ENCODE measurements at regions not wholly inside any gene's neighbourhood (a gene's known extent, or its start where the extent isn't known, plus 50 kb on each side); places are given as distances from the start of the nearest gene placed in this dataset.

DNA sequence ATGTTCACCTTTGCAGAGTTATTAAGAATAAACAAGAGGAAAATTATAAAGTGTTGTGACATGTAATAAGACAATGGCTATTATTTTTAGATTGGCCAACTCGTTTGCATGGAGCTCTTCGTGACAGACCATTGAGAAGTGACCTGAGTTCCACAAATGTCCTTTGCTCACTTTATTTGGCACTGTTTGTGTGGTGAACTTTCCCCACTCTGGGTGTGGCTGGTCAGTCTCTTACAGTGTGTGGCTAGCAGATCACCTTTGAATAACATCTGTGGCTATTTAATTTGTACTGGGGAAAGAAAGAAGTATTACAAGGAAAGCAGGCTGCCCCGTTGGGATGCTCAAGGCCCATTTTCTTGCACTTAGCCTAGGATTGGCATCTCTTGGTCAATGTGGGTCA, 274.1 kb upstream of the WWC1 start:
- no peak for DNase-seq (ENCODE audit: low spot score)

- no peak for DNase-seq (ENCODE audit: low spot score)
Observed at GRCh38 chr5:168019143-168019542, 272.3 kb upstream of the WWC1 start.

GRCh38 chr5:168020542-168021294, 270.7 kb upstream of the WWC1 start:
- DNase-seq (ENCODE audit: low spot score): peak; percentile 7

DNA sequence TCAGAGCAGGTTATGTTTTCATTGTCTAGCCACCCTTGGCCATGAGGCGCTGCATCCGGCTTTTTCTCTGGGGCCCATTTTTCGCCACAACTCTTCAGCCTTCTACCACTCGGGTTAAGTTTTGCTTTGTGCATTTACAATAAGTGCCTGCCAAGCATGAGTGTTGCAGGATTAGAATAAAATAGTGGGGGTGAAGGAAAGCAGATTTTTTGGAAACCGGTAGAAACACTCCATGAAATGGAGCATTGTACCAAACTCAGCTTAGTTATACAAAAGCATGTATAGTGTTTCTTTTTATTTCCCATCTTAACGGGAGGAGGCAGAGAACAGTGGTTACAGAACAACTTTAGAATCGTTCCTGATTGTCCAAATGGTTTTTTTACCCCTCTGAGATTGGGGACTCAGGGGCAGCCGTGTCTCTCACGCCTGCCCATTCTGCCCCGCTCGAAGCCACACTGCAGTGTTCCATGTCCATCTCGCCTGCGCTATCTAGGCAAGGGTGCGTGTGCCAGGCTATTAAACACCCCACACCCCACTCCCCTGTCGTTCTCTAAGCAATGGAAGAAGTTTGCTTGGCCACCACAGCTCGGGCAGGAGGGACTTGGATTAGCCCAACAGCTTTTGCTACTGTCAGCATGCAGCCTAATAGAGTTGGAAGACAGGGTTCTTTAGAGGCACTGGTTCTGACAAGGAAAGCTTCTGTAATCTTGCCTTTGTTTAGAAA, 268.8 kb upstream of the WWC1 start:
- no peak for DNase-seq (ENCODE audit: low spot score)

DNA sequence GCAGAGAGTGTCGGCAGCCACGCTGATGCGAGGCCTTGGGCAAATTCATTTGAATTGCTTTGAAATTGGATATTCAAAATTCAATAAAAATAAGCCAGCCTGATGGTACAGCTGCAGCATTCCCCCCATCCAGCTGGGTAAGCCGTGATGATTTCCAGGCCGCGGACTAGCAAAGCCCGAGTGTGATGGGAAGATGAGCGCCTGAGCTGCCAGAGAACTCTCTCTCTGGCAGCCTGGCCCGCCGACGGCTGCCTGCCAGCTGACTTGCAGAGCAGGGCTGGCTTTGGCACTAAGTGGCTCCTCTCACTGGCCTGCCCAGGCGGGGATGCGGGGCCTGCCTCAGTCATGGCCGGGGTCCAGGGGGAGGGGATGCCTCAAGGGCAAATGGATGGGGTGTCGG, 268.3 kb upstream of the WWC1 start:
- DNase-seq (ENCODE audit: low spot score): no peak

DNA sequence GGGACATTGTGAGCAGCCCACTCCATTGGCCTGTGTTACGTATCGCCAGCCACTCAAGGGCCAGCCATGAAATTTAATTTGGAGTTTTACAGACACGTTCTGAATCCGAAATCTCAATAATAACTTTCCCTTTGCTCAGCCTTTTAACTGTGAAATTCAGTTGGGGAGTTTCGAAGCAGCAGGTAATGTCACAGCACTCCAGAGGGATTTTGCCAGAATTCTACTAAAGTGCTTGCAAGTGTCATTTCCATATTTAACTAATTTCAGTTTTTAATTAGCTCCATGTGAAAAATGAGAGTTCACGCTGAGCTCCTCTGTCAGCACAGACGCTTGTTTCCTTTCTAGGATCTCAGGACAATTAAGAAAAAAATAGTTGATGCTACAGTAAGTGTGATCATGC, 267.1 kb upstream of the WWC1 start:
- DNase-seq (ENCODE audit: low spot score): no peak

DNA sequence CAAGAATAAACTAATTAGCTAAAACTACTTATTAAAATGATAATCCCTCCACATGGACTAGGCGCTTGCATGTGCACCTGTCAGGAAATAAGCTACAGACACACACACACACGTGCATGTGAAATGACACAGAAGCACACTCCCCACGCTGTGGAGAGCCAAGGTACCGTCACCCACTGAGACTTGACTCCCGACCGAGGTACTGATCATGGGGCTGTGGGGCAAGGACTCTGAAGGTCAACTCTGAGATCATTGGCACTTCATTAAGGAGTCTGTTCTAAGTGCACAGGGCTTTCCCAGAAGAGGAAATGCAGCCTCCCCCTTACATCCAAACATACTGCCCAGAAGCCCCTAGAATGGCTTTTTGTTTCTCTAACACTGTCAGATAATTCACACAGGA, 264.4 kb upstream of the WWC1 start:
- no peak for DNase-seq (ENCODE audit: low spot score)

- no peak for DNase-seq (ENCODE audit: low spot score)
Observed at GRCh38 chr5:168030912-168031311, 260.5 kb upstream of the WWC1 start.

DNA sequence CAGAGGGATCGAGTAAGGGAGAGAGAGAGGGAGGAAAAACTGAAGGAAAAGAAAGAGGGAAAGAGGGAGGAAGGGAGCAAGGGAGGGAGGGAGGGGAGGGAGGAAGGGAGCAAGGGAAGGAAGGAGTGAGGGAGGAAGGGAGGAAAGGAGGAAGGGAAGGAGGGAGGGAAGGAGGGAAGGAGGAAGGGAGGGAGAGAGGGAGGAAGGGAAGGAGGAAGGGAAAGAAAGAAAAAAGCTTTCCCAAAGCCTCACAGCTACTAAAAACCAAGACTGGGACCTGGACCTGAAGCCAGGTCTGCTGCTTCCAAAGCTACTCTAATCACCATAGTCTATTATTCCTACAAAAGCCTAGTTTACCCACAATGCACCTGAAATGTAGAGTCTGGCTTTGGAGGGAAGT, 259.8 kb upstream of the WWC1 start:
- DNase-seq (ENCODE audit: low spot score): no peak

GRCh38 chr5:168039039-168039438, 252.4 kb upstream of the WWC1 start:
- DNase-seq (ENCODE audit: low spot score): no peak

DNA sequence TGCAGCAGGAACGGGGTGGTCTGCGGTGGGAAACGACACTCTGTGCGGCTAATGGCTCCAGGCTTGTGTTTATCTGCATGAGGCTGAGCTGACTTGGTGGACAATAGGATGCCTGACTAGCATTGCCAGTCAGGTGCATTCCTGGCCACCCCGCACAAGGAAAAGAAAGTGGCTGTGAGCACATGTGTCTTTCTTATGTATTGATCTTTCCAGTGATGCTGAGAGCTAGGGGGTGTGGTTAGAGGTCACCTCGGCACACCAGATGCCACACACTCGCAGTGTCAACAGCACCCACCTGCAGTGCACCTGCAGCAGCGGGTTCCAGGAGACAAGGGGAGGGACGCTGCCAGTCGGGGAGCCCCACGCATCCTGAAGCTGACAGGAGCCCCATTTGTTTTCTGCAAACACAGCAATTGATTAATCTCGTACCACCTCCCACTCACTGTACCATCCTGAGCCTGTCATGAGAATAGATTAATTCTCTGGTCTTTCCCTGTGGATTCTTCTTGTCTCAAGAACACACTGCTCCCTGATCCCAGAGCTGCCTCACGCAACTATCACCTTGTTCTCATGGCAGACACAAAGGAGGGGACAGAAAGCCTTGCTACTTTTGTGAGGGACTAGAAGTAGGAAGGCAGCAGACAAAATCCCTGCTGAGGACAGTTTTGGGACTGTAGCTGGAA, 251.7 kb upstream of the WWC1 start:
- no peak for DNase-seq (ENCODE audit: low spot score)

DNA sequence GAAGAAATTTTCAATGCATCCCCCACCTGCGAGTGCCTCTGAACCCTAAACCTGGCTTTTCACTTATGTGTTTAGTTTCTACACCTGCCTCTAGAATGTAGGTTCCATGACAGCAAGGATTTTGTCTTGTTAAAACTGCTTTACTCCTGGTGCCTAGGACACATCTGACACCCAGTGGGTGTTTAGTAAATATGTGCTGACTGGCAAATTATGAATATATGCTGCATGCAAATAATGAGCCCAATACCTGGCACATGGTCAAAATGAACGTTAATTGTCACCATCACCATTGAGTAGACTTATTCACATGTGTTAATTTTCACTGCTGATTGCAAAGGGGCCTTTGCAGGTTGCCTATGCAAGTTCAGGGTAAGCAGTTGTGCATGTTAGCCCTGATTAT, 249.9 kb upstream of the WWC1 start:
- DNase-seq (ENCODE audit: low spot score): no peak

- no peak for DNase-seq (ENCODE audit: low spot score)
Observed at GRCh38 chr5:168042284-168043068, 249.0 kb upstream of the WWC1 start.

- DNase-seq (ENCODE audit: low spot score): no peak
Observed at GRCh38 chr5:168046163-168046562, 245.3 kb upstream of the WWC1 start.

GRCh38 chr5:168047043-168047668, 244.3 kb upstream of the WWC1 start:
- DNase-seq (ENCODE audit: low spot score): no peak

GRCh38 chr5:168047669-168048111, 243.8 kb upstream of the WWC1 start:
- DNase-seq (ENCODE audit: low spot score): no peak

DNA sequence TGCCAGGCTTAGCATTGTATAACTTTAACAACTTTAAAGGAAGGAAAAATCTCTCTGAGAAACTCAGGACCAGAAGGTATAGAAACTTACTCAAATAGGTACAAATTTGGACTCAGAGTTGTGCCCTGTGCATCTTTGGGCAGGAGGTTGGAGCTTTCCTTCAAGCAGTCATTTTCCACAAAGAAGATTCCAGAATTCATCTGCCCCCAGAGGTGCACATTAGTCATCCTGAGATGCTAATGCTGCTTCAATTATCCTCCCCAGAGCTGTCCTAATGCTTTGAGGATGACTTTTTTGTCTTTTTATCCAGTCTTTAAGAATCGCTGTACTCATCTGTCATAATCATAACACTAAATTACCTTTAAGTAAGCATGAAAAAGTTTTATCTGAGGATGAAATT, 243.0 kb upstream of the WWC1 start:
- no peak for DNase-seq (ENCODE audit: low spot score)

DNA sequence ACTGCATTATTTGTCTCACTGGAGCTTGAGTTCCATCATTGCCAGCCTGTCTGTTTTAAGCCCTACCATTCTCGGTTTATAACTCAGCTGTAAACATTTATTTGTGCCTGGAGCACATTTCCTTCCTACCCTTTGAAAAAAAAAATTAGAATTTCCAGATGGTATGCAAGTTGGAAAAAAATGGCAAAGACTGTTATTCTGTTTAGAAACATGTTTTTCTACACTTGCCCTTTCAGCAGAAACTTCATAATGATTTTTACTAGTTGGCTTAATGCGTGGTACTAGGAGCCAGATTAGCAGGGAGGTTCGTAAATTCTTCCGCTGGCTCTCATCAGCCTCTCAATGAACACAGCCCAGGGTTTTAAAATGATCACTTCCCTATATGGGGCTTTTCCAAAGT, 238.8 kb upstream of the WWC1 start:
- DNase-seq (ENCODE audit: low spot score): no peak

GRCh38 chr5:168054091-168054490, 237.4 kb upstream of the WWC1 start:
- no peak for DNase-seq (ENCODE audit: low spot score)

DNA sequence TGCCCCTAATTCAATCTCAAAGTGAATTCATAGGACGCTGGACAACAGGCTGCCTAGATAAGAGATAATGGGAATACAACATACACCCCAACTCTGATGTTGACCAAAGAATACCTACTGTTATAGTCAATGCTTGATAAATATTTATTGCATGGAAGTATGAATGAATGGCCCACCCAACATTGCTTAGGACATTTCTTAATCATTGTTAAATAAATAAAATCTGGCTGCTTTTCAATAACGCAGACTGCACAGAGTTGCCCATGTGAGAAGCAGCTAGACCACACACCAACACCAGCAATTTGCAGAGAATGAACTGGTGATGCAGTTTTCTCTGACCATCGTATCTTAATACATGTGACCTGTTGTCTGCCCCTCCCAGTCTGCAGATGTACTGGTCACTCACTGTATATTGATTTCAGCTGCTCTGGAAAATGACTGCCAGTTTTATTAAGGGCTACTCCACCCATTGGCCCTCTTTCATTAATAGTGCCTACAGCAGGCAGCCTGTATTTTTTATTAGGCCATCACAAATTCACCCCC, 236.2 kb upstream of the WWC1 start:
- DNase-seq (ENCODE audit: low spot score): no peak

DNA sequence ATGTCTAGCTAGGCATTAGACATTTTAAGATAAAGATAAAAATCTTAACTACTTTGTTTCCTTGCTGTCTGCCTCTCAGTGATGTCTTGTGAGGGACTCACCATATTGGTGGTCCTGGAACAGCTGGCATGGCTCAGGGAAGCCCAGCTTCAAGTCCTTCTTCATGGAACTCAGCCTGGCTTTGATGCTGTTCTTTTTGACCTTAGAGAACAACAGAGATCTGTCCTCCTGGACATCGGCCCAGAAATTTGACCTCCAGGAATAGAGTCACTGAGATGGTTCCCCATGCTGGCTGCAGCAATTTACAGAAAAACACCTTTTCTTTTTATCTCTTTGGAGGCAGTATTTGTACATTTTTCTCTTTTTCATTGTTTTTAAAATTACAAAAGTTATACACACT, 235.5 kb upstream of the WWC1 start:
- no peak for DNase-seq (ENCODE audit: low spot score)

Measured in hepatic stellate cell (primary cell).